Common myeloid progenitor, CD34-positive (primary cell): ENCODE measurements at regions not wholly inside any gene's neighbourhood (a gene's known extent, or its start where the extent isn't known, plus 50 kb on each side); places are given as distances from the start of the nearest gene placed in this dataset.
"Not testable (repeated sequence)": the region's sequence is repeated elsewhere in the genome, so short reads cannot be mapped to it uniquely, and the experiment has no call there.

Experiments used
- CTCF ChIA-PET: fragments of 350-600 bp; sonication (Branson Sonifier 250); formaldehyde crosslinking; loops from one replicate; lab custom pipeline; 2021; ENCODE audit warnings: antibody characterized with exemption; lab: Charles Lee
- POLR2A ChIA-PET: fragments of 350-600 bp; sonication (Branson Sonifier 250); formaldehyde crosslinking; loops from one replicate; lab custom pipeline; 2021; ENCODE audit warnings: antibody characterized with exemption; lab: Charles Lee
- DNase-seq, 3 donors: peaks; one replicate each; pipeline versions ENCODE4 v3.0.0 to v3.0.0-alpha.2; 2013
- H3K27ac ChIP-seq, 2 experiments: 1 replicate in 1 of 2; 2 replicates in 1 of 2; pipeline ENCODE4 v1.7.0; 2013; ENCODE audit warnings: inconsistent platforms in 2 of 2, low read length in 2 of 2, mild to moderate bottlenecking in 2 of 2, low read depth in 1 of 2, moderate library complexity in 1 of 2; ENCODE audit not compliant: severe bottlenecking in 2 of 2, insufficient read depth in 1 of 2, poor library complexity in 1 of 2
- H3K27me3 ChIP-seq, 5 experiments: replicated peaks in 2 of 5; 1 replicate in 3 of 5; 2 replicates in 2 of 5; pipeline versions ENCODE4 v1.6.1 to v1.7.0; 2013; ENCODE audit warnings: low read length in 4 of 5, mild to moderate bottlenecking in 2 of 5, moderate library complexity in 2 of 5, inconsistent platforms in 1 of 5; ENCODE audit not compliant: insufficient read depth in 5 of 5, control insufficient read depth in 4 of 5
- H3K36me3 ChIP-seq, 4 experiments: 1 replicate in 2 of 4; 2 replicates in 2 of 4; pipeline versions ENCODE4 v1.6.1 to v1.7.0; 2013; ENCODE audit warnings: low read length in 3 of 4, control low read depth in 1 of 4, mild to moderate bottlenecking in 1 of 4; ENCODE audit not compliant: control insufficient read depth in 4 of 4, insufficient read depth in 4 of 4
- H3K4me1 ChIP-seq, 4 experiments: 1 replicate in 3 of 4; 2 replicates in 1 of 4; pipeline versions ENCODE4 v1.6.1 to v1.7.1; 2013; ENCODE audit warnings: low read length in 3 of 4, mild to moderate bottlenecking in 3 of 4, control low read depth in 1 of 4, inconsistent platforms in 1 of 4, moderate library complexity in 1 of 4; ENCODE audit not compliant: control insufficient read depth in 4 of 4, insufficient read depth in 4 of 4; ENCODE audit errors: control extremely low read depth in 1 of 4
- H3K4me3 ChIP-seq, 7 experiments: 1 replicate in 4 of 7; 2 replicates in 3 of 7; pipeline versions ENCODE4 v1.5.1 to v1.7.0; 2013; ENCODE audit warnings: mild to moderate bottlenecking in 7 of 7, low read length in 6 of 7, moderate library complexity in 6 of 7, inconsistent platforms in 2 of 7, low read depth in 2 of 7, control low read depth in 1 of 7; ENCODE audit not compliant: insufficient read depth in 4 of 7, control insufficient read depth in 1 of 7; ENCODE audit errors: extremely low read depth in 1 of 7
- H3K9me3 ChIP-seq, 5 experiments: 1 replicate in 4 of 5; 2 replicates in 1 of 5; pipeline versions ENCODE4 v1.6.1 to v1.7.1; 2013; ENCODE audit warnings: low read length in 4 of 5, mild to moderate bottlenecking in 2 of 5, inconsistent platforms in 1 of 5, low read depth in 1 of 5, moderate library complexity in 1 of 5; ENCODE audit not compliant: control insufficient read depth in 4 of 5, insufficient read depth in 2 of 5; ENCODE audit errors: control extremely low read depth in 1 of 5
- WGBS: methylation state at CpG from one replicate; pipeline ENCODE4 v1.1.5; 2013; ENCODE audit not compliant: insufficient coverage; 5-methylcytosine and 5-hydroxymethylcytosine counted together

- no peaks in the 10 kb centered on the region for H3K27me3 ChIP-seq
- H3K4me3 ChIP-seq, result no peak overlapping the region
- H3K9me3 ChIP-seq, result peaks cover 0 to 1% (median 0%) of the 10 kb centered on the region in 5 experiments
- no peak for DNase-seq
- no peaks in the 10 kb centered on the region for H3K4me1 ChIP-seq
- H3K27ac ChIP-seq, result no peak overlapping the region
- ChIA-PET POLR2A (no interaction called here), CTCF (no interaction called here)
- H3K36me3 ChIP-seq, result no peaks in the 10 kb centered on the region
Observed at GRCh38 chr1:221279146-221279545, 399.9 kb downstream of the HLX start.

- Histone ChIP-seq H3K27ac (no peak overlapping the region), H3K27me3 (no peaks in the 10 kb centered on the region), H3K4me1 (no peaks in the 10 kb centered on the region), H3K4me3 (no peak overlapping the region), H3K36me3 (no peaks in the 10 kb centered on the region), H3K9me3 (peaks cover 0 to 1% (median 0%) of the 10 kb centered on the region in 5 experiments)
- ChIA-PET POLR2A (no interaction called here), CTCF (no interaction called here)
- DNase-seq, result no peak
- no CpG with 5 or more reads among the region's 1 CpG for WGBS
Observed at GRCh38 chr1:221283532-221283931, 404.3 kb downstream of the HLX start.

- Histone ChIP-seq H3K4me3 (no peak overlapping the region), H3K27ac (no peak overlapping the region), H3K4me1 (no peaks in the 10 kb centered on the region), H3K9me3 (peaks cover 0 to 1% (median 0%) of the 10 kb centered on the region in 5 experiments), H3K27me3 (no peaks in the 10 kb centered on the region), H3K36me3 (no peaks in the 10 kb centered on the region)
- DNase-seq, result peak in 1 of 3 donors; percentile 6
- ChIA-PET POLR2A (no interaction called here), CTCF (no interaction called here)
- no CpG with 5 or more reads among the region's 1 CpG for WGBS
Observed at GRCh38 chr1:221284028-221284427, 404.8 kb downstream of the HLX start.

GRCh38 chr1:221284991-221285390 is 405.7 kb downstream of the HLX start:
- H3K9me3 ChIP-seq, H3K27me3 ChIP-seq, POLR2A ChIA-PET, DNase-seq, H3K27ac ChIP-seq, CTCF ChIA-PET, H3K4me3 ChIP-seq, H3K4me1 ChIP-seq, H3K36me3 ChIP-seq: not testable (repeated sequence)
- WGBS, result 95% methylated on average over 13 of the region's 14 CpGs

- DNase-seq, H3K4me1 ChIP-seq, CTCF ChIA-PET, H3K27me3 ChIP-seq, H3K4me3 ChIP-seq, H3K9me3 ChIP-seq, H3K27ac ChIP-seq, H3K36me3 ChIP-seq, POLR2A ChIA-PET: not testable (repeated sequence)
- WGBS, result 98% methylated on average over 33 of the region's 45 CpGs
Observed at GRCh38 chr1:221285458-221286210, 406.4 kb downstream of the HLX start.

GRCh38 chr1:221286399-221286798 is 407.2 kb downstream of the HLX start:
- DNase-seq, result no peak
- ChIA-PET POLR2A (no interaction called here), CTCF (no interaction called here)
- Histone ChIP-seq H3K4me3 (no peak overlapping the region), H3K4me1 (no peaks in the 10 kb centered on the region), H3K27ac (no peak overlapping the region), H3K27me3 (no peaks in the 10 kb centered on the region), H3K36me3 (no peaks in the 10 kb centered on the region), H3K9me3 (no peaks in the 10 kb centered on the region)
- no CpG with 5 or more reads among the region's 1 CpG for WGBS

- CTCF ChIA-PET, result no interaction called here
Observed at GRCh38 chr1:221289103-221289502, 409.9 kb downstream of the HLX start.

More at GRCh38 chr1:221289103-221289502, 409.9 kb downstream of the HLX start:
- Histone ChIP-seq H3K36me3 (no peaks in the 10 kb centered on the region), H3K9me3 (no peaks in the 10 kb centered on the region), H3K27me3 (no peaks in the 10 kb centered on the region), H3K4me3 (no peak overlapping the region), H3K4me1 (no peaks in the 10 kb centered on the region), H3K27ac (no peak overlapping the region)
- DNase-seq, result no peak
- 100% methylated on average over 1 of the region's 2 CpGs for WGBS
- POLR2A ChIA-PET, result no interaction called here
